NCI-H1417 treated with DMSO at 0.1 percent for 48 hours (cell line): ENCODE measurements at regions not wholly inside any gene's neighbourhood (a gene's known extent, or its start where the extent isn't known, plus 50 kb on each side); places are given as distances from the start of the nearest gene placed in this dataset.

Experiments used
- DNase-seq: peaks from one replicate; lab custom pipeline; 2025; lab: John Stamatoyannopoulos, UW

DNA sequence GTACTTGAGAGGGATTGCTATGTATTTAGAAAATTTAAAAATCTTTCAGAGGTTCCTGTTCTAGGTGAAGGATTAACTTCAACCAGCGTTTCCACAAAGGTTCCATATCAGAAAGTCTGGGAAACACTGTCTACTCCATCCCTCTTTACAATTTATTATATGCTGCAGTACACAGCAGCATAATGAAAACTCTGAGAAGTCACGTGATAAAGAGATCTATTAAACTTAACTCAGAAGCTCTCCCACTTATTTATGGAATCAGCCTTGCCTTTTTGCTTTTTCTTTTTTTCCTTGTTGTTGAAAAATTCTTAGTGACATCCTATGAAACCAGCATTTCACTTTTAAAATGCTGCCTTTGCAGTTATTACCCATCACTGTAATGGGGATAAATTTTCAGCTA is 186.2 kb downstream of the ACER2 start:
- no peak for DNase-seq

DNA sequence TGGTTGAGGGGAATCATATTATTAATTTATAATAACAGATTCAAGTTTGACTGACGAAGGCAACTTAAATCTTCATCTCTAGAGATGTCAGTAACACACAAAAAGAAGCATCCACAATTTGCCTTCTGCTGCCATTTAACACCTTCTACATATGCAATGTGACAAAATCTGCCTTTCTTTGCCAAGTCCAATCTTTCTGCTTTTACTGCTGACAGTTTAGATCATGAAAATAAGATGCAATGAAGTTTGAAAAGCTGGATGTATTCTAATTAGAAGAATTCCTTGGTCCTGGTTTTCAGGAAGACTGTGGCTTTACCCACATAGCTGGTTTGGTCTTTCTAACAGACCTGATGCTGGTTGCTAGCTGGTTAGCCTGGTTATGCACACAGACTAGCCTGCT is 178.9 kb downstream of the ACER2 start:
- no peak for DNase-seq

DNA sequence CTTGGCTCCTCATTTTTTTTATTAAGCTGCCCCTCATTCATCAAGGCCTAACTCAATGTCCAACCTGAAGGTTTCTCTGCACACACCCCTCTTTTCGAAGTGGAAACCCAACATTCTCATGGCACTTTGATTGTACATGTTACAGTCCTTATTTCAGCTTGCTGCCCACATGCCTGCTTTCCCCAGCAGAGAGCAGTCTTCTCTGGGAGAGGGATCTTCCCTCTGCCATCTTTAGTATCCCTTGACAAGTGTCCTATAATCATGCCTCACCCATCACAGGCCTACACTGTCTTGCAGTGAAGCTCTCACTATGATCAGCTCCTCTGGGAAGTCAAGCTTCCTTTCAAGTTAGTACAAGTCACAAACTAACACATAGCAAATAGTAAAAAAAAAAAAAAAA is 175.1 kb downstream of the ACER2 start:
- no peak for DNase-seq

DNA sequence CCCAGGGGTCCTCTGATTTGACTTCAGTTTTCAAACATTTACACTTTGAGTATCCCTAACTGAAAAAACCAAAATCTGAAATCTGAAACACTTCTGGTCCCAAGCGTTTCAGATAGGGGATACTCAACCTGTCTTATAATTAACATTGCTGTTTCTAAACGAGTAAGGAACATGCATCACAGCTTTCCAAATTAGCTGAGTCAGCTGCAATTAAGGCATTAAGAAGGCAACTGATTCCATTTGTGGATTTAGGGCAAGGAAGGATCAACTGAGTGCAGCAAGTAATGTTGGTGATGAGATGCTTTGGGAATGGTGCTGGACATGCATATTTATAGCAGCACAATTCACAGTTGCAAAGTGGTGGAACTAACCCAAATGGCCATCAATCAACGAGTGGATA is 168.6 kb downstream of the ACER2 start:
- no peak for DNase-seq

DNA sequence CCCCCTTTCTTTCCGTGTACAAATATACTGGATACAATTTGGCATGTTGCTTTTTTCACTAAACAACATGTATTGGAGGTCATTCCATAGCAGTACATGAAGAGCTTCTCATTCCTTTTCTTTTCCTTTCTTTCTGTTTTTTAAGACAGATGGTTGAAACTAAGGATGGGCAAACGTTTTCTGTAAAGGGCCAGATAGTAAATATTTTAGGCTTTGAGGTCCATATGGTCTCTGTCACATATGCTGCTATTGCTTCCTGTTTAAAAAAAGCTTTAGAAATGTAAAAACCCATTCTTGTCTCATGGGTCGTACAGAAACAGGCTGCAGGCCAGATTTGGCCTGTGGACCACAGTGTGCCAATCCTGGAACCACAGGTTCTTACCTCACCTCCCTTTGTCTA is 160.1 kb downstream of the ACER2 start:
- no peak for DNase-seq

DNA sequence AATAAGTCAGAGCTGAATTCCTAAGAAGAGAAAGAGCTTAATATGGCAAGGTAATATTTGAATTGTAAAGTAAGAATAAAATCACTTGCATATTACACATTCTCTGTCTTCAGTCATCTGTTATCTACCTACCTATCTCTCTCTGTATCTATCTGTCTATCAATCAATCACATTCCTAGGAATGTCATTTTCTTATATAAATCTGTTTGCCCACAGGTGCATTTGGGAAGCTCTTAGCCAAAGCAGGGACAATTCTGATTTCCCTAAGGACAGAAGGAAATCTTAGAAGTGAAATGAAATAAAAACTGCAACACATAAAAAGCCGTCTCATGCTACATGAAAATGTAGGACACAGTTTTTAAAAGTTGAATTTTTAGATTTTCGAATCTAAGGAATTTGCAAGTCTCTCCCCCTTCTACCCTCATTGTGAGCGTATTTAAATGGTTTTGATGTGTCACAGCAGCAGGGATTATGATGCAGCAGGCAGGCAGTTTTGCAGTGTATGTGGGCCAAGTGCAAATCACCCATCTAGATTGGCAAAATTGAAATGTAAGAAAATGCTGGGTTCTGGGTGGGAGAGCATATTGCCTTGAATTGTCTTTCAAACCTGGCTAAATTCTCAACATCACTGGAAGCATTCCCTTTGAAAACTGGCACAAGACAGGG is 155.7 kb downstream of the ACER2 start:
- DNase-seq: no peak

DNA sequence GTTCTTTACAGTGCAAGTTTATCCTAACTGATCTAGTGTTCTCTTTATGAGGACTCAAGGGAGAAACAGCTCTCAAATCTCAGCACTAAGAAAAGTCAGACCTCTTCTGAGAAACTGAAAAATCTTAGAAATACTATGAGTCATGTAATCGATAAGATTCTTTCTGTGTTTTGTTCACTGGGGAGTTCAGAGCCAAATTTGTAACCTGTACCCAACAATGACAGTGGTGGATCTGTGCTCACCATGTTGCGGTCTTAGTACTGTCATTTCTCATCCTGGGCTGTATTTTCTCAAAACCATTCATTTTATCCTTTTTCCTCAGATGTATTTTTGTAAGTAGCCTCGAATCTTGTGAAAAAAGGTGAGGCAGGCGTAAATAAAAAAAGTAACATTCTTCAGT is 146.4 kb downstream of the ACER2 start:
- no peak for DNase-seq

DNA sequence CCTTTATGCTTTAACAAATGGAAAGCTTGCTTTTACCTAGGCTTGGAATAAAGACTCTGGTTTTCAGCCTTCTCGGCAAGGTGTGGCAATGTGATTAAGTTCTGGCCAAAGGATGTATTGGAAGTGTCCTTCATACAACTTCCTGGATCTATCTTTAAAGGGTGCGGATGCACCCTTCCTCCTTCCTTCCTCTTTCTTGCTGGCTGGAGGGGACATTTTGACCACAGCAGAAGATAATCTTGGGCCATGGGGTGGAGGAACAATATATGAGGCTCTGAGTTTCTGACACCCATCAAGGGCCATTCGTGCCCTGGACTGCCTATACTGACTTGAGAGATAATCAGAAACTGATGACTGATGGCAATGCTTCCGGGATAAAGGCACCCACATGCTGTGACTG is 145.7 kb downstream of the ACER2 start:
- no peak for DNase-seq

DNA sequence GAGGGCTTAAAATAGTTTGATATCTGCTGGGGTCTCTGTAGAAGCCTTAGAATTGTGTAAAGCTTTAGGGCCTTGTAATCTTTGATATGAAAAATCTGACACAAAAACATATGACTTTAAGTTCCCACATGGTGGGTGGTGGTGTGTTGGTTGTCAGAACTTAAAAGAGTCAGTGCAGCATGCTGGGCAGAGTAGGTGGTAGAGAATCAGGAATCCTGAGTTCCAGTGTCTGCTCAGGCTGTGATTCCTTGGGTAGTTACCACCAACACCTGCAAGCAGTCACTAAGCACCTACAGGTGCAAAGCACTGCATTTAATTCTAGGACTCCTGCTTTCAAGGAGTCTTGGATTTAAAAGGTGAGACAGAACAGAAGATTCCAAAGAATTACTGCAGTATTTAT is 144.6 kb downstream of the ACER2 start:
- DNase-seq: no peak

DNA sequence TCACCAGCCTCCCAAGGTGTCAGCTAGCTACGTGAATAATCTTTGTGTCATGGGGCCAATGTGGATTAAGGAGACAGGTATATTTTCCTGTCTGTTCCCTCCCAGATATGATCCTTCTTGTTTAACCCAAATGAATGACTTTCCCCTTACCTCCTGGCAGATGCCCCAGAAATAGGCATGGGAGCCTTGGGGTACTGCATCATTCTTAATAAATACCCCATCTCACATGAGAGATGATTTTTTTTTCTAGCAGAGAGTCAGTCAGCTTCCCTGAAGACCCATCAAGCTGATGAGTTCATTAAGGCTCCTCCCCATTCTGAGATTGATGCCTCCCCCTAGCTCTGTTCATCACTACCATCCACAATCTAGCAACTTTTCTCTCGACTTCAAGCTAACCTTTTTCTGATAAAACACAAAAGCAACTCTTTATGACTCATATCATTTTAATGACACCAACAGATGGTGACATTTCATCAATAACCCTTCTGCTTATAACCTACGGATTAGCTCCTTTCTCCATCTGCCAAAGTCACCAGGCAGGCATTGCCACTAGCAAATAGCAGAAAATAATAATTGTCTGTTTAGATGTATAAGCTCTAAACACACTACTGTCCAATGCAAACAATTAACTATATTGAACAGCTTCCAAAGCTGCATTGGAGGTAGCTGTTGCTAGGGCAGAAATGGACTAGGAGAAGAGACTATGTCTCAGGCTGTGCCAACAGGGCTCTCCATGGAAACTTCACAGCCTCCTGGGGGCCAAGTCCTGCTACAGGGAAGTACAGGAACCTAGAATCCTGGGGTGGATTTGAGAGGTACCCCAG is 143.7 kb downstream of the ACER2 start:
- DNase-seq: no peak

DNA sequence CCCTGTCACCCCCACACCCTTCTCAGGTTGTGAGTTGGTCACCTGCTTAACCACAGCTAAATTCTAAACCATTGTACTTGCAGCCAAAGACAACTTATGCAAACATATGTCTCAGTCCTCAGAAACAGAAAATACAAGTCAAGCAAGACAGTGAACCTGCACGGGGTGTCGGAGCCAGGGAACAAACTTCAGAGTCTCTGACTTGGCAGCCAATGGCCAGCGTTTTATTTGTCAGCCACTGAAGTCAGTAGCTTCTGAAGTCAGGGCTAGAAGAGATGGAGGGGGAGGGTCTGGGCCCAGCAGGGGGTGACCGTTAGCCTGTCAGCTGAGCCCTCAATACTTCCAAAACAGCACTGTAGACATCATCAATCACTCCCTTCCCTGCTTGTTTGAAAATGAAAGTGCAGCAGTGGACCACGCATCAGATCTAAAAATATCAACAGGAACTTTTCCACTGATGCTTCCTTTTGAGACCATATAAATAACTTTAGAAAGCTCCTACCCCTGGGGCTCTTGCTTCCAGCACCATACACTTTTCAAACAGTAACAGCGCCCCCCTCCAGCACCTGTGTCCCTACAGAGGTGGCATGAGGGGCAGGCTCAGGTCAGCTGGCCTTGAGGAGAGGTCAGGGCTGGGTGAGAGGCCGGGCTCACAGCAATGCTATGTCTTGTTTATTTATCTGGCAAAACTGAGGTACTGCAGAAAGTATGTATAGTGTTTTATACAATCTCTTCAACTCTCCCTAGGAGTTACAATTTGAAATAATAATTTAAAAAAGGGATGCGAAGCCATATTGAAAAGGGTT is 142.5 kb downstream of the ACER2 start:
- peak; percentile 29 for DNase-seq

DNA sequence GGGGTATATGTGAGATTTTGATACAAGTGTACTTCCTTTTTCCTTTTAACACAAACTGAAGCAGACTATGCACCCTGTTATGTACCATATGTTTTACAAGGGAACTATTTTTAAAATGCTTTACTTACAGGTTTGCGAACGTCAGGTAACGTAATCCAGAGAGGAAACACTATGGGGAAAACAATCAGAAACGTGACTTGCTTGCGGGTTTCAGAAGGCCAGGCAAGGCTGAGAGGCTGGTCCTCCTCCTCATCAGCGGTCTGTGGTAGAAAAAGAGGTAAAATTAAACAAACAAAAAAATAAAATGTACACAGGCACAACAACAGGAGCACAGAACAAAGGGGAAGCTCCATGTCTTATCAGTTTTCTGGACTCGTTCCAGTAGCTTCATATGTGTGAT is 141.2 kb downstream of the ACER2 start:
- no peak for DNase-seq

DNA sequence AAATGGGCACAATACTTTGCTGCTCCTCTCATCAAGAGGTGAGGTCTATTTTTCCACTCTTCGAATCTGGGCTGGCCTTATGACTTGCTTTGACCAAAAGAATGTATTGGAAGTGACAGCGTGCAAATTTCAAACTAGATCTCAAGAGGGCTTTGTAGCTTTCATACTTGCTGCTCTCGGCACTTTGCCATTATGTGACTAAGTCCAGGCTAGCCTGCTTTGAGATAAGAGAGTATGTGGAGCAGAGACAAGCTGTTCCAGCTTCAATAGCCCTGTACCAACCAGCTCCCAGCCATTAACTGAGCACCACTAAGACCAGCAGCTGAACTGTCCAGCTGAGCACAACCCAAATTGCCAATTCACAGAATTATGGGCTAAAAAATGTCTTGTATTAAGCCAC is 124.6 kb downstream of the ACER2 start:
- no peak for DNase-seq

DNA sequence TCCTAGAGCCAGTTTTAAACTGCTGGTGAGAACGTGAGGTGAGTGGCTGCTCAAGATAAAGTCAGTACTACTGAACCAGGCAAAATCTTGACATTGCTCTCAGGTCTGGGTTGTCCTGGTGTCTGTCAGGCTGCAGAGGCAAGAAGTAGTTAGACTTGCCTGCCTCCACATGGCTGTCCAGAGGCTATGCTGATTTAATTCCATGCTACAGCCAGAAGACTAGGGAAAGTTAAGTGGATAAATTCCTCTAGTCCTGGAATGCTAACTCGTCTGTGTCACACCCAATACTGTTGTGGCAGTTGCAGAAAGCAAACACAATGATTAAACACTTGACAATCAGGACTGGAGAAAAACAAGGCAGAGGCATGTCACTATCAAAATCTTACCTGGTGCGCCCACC is 118.9 kb downstream of the ACER2 start:
- DNase-seq: no peak

DNA sequence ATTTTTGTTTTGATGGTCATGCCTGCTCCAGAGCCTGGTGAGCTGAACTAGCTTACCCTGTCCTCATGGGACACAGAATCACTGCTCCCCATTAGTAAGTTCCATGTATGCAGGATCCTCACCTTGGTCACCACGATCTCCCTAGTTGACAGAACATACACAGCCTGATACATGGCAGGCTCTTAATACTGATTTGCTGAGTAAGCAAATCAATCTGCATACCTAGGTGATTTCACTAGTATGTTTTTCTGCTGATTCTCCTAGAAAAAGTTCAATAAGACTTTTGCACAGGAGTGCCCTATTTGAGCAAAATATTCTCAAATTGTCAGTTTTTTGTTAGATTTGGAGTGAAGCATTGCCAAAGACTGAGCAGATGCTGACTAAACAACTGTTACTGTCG is 113.7 kb downstream of the ACER2 start:
- DNase-seq: no peak

DNA sequence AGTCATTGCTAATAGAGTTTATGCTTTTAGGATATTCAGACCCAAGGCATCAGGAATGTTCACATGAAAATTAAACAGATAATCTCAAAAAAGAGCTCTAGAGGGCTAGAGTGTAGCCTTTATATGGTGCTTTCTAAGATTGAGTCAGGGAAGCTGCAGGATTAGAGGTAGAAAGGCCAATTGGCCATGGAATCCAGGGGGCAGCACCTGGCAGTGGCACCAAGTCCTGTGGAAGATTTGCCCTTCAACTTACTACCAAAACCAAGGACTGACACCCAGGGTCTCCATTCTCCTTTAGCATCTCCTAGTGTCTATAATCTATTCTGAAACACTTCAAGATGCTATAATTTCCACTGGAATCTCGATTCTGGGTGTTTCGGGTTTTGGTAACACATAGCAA is 112.4 kb downstream of the ACER2 start:
- DNase-seq: no peak

DNA sequence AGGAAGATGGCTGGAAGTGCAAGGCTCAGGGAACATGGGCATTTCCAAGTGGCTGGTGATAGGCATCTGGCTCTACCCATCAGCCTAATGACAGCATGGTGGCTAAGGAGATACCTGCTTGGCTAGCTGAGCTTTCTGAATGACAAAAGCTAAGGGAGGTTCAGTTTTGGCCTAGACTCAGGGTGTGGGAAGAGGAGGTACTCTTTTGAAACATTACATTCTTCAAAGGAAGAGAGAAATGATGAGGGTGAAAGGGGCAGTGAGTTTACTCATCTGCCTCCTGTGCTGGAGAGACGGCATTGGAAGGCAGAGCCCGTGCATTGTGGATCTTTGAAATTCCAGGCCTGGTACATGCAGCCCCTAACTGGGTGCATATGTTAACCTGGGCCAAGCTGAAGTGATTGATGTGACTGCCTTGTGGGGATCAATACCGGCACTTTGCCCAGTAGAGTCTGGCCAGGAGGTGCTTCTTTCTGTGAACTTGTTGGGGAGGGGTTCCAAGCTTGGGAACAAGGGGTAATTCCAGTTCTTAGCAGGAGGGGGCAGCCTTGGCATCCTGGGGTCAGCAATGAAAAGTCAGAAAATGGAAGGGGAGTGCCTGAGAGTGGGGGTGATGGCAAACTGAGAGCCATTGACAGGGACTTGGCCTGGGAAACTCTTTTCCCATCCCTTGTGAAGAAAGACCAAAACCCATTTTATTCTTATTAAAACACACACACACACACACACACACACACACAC is 108.6 kb downstream of the ACER2 start:
- no peak for DNase-seq

DNA sequence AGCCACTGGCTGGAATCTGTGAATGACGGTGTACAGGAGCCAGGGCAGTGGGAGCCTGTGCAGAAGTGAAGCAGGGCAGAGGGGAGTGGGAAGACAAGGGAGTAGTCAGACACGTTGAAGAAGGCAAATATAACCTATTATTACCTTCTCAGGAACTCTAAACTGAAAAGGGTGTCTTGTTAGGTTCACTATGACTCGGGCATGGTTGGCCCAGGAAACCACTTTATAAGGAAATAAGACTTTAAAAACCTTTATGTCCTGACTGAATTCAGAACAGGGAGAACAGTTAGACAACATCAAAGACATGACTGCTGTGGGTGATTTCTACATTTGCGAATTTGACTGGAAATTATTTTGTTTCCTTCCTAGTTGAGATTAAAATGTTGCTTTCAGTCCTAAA is 107.5 kb downstream of the ACER2 start:
- no peak for DNase-seq

DNA sequence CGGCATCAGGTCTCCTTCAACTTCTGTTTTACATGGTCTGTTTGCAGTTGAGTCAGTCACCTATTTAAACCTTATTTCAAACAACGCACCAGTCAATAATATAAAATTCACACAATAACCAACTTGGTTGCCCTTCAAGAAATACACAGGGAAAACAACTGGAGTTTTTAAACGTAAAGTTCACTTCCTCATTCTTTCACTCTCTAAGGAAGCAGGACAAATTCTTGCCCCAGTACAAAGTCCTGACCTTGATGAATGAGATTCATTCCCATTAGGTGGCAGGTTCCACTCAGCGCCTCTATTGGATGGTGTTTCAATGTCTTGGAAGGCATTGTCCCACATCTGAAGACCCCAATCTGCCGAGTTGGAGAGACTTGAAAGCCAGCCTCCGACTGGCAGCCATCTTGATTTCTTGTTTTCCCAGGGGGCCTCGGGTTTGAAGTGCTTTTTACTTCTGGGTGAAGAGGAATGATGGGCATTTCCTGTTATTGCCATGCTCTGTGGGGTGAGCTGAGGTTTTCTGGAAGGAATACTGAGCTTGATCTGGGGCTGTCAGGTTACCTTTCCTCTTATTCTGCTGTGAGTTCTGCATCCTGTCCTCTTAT is 105.0 kb downstream of the ACER2 start:
- DNase-seq: no peak

DNA sequence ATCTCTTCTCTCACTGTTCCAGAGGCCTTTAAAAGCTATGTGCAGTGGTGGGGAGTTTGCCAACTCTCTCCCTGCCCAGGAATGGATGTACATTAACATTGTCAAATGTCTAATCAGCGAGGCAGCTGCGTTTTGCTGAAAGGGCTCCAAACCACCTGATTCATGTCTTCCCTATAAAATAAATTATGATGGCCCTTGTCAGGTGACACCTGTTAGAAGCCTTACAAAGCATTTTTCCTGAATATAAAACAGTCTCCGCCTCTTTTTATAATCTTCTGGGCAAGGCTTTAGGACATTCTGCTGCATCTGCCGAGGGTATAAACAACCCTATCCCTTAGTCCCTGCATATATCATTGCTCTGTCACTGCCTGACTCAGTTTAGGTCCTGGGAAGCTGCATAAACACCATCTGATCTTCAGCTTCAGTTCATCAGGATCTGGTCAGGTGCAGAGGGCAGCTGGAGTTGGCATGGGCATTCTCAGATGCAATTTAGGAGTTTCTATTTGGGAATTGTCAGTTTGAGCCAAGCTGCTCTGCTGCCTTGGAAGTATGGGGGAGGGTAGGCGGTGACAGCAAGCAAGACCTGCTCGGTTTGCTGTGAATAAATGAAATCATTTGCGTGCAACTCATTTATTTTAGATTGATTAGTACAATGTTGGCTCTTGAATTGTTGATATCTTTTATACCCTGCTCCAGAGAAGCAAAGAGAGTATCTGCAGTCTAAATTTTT is 103.5 kb downstream of the ACER2 start:
- DNase-seq: no peak

DNA sequence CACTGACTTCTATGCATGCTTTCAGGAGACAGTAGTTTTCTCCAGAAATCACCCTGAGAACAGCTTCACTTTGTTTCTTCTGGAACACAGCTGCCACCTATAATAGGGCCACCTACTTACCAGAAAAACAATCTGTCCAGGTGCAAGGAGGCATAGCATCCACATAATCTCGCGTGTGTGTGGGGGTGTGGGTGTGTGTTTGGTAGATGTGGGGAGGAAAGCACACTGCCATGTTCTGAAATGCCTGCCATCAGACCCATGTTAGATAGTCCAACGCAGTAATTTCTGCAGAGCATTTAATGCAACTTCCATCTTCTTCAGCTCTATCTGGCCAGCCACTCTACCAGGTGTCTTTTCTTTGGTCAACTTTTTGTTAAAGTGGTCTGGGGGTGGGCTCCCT is 102.9 kb downstream of the ACER2 start:
- no peak for DNase-seq
